ENCODE measurements at regions not wholly inside any gene's neighbourhood (a gene's known extent, or its start where the extent isn't known, plus 50 kb on each side); places are given as distances from the start of the nearest gene placed in this dataset.

- no peak for DNase-seq
These were observed 119.8 kb upstream of the SLC25A33 start for GRCh38 chr1:9419369-9420041.

DNA sequence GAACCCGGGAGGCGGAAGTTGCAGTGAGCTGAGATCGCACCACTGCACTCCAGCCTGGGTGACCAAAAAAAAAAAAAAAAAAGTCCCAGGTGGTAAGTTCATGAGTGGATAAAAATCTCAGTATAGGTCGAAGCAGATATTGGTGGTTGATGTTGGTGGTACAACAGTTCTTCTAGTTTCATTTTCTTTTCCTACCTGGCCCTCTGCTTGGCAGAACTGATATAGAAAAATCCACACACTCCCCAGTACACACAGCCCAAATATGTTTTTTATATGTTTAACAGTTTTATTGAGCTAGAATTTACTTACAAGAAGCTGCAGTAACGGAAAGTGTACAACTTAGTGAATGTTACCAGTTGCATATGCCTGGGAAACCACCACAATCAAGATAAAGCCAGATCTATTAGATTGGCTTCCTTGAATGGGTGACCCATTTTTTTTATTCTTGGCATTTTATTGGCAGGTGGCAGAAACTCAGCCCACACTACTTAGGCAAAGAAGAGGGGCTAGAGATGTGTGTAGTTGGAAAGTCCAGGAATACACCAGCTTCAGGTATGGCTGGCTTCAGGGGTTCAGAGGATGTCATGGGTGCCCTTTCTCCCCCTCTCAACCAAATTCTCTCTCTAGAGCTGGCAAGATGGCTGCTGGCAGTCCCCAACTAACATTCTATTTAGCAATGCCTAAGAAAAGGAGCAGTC is 118.3 kb upstream of the SLC25A33 start:
- DNase-seq, result no peak

DNA sequence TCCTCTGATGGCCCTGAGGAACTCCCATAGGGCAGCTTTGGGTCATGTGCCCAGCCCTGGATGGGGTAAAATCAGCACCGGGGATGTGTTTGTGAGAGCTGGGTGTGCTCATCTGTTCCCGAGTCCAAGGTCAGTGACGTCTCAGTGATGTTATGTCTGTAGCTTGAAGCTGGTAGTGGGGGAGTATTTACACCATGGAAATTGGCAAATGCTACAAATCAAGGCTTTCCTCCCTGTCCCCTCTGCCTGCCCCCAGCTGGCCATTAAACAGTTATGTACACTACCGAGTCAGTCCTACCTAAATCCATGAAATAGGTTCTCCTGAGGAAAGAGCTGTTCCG is 117.8 kb upstream of the SLC25A33 start:
- no peak for DNase-seq

DNA sequence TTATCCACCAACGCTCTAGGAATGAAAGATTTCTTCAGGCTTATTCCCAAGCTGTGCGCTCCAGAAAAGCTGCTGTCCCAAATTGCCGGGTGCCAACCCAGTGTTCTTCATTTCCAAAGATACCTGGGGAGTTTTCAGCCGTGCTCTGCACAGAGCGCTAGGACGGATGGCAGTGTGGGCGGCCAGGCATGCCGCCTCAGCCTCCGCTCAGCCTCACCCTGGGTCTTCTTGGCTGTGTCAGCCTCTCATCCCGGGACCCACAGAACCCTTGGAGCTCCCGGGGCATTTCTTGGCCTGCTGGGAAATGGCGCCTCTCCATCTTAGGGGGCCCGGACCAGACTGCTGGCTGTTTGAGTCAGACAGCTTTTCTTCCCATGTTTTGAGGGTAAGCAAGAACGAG is 116.9 kb upstream of the SLC25A33 start:
- DNase-seq, result no peak

DNA sequence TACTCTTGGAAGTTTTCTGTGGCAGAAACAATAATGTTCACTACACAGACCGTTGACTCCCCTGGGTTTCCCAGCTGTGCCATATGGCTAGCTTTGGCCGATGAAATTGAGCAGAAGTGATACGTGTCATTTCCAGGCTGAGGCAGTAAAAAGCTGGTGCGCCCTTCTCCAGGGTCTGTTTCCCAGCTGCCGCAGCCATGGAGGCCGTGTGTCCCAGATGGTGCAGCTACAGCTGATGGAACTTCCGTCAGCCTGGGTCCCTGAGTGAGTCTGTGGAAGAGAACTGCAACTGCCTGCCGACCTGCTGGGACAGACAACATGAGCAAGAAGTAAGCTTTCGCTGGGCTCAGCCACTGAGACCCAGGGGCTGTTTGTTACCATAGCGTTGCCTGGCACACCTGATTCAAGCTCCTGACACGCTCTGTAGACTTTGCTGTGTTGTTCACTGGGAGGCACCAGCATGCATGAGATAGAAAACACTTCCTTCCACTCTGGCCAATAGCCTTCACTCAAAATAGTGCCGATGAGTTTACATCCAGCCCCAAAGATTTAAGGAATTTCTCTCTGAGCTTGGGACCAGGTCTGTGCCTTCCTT is 116.3 kb upstream of the SLC25A33 start:
- DNase-seq, result no peak

GRCh38 chr1:9424261-9424660 is 115.0 kb upstream of the SLC25A33 start:
- no peak for DNase-seq

GRCh38 chr1:9425859-9426258 is 113.4 kb upstream of the SLC25A33 start:
- DNase-seq, result no peak

GRCh38 chr1:9426291-9426711 is 113.0 kb upstream of the SLC25A33 start:
- DNase-seq, result no peak

- no peak for DNase-seq
These were observed 111.9 kb upstream of the SLC25A33 start for GRCh38 chr1:9427388-9427787.

GRCh38 chr1:9428601-9429341 is 110.5 kb upstream of the SLC25A33 start:
- DNase-seq, result peak; percentile 100

GRCh38 chr1:9429342-9429711 is 109.9 kb upstream of the SLC25A33 start:
- DNase-seq, result no peak

GRCh38 chr1:9434247-9435152 is 104.8 kb upstream of the SLC25A33 start:
- no peak for DNase-seq

- no peak for DNase-seq
These were observed 104.1 kb upstream of the SLC25A33 start for GRCh38 chr1:9435153-9435636.

GRCh38 chr1:9435854-9436640 is 103.2 kb upstream of the SLC25A33 start:
- no peak for DNase-seq

GRCh38 chr1:9437961-9438430 is 101.3 kb upstream of the SLC25A33 start:
- DNase-seq, result peak; percentile 90

DNA sequence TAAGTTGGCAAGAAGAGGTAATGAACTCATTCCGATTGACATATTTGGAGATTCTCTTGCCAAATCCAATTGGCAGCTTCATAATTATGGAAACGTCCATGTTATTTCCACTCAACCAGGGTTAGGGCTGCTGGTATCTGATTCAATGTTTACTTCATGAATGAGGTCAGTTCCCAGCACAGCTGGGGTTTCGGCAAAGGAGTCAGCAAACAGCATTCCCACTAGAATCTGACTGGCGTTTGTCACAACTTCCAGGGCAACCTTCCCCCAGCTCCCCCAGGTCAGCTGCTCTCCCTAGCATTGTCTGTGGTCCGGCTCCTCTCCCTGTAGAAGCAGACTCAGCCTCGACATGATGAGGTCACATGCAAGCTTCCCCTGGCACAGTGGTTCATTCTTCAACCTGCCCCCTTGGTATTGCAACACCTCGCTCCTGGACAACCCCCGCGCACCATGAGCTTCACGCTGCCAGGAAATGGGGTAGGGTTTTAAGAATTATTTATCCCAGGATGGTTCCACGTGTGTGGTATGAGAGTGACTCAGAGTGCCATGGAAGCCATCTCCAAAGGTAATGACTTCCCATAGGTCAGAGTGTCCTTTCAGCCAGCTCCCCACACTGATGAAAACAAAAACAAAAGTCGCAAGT is 100.7 kb upstream of the SLC25A33 start:
- DNase-seq, result no peak

- DNase-seq, result no peak
These were observed 100.0 kb upstream of the SLC25A33 start for GRCh38 chr1:9439074-9439761.

DNA sequence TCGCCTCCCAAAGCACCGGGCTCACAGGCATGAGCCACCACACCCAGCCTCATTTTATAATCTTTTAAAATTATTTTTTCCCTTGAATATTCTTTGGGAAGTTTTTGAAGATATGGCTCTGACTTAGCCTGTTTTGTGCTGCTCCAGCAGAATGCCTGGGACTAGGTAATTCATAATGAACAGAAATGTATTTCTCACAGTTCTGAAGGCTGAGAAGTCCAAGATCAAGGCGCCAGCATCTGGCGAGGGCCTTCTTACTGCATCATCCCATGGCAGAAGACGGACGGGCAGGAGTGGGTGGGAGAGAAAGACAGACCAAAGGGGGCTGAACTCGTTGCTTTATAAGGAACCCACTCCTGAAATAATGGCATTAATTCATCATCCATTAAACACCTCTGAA is 99.0 kb upstream of the SLC25A33 start:
- no peak for DNase-seq

DNA sequence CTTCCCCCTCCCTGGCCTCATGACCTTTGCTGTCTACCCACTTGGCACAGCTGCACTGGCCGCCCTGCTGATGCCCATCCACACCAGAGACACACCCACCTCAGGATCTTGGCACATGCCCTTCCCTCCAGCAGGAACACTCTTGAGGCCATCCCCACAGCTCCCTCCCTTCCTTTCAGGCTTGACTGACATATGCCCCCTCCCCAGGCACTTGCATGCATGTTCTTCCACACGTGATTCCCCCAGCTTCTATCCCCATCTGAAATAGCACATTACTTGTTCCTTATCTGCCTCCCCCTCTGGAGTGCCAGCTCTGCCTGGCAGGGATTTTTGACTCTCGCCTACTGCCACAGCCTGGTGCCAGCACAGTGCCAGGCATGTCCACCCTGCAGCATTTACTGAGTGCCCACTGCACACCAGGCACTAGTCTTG is 98.5 kb upstream of the SLC25A33 start:
- no peak for DNase-seq
